Left hindlimb (tissue), 1 donor: ENCODE measurements at regions not wholly inside any gene's neighbourhood (a gene's known extent, or its start where the extent isn't known, plus 50 kb on each side); places are given as distances from the start of the nearest gene placed in this dataset.

Source experiments
- DNase-seq: peaks from one replicate; pipeline ENCODE4 v3.0.0-alpha.2; 2018

DNA sequence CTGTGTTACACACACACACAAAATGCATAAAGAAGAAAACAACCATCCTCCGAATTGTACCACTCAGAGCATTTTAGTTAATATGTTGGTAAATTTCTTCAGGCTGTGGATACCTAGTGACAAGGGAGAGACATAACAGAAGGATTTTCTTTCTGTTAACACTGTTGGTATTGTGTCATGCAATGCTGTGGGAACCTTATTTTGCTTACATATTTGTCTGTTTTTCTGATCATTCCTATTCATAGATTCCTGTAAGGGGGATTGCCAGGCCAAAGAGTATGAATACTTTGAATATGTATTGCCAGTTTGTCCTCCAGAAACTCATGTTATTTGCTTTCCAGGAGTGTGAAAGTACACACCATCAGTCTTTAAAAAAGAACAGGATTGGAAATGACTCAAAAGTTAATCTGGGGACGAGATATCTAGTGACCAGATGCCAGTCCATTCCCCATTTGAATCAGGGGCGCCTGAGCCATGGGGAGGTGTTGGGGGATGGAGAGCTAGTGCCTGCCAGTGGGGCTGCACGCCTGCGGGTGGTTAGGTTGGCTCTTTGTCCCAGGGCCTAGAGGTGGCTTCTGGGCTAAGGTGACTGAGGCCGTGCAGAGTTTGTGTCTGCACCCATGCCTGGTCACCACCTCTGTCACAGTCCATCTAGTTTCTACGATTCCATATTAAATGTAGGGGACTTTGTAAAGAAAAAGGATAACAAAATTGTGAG, 142.0 kb downstream of the PTPN20 start:
- no peak for DNase-seq

DNA sequence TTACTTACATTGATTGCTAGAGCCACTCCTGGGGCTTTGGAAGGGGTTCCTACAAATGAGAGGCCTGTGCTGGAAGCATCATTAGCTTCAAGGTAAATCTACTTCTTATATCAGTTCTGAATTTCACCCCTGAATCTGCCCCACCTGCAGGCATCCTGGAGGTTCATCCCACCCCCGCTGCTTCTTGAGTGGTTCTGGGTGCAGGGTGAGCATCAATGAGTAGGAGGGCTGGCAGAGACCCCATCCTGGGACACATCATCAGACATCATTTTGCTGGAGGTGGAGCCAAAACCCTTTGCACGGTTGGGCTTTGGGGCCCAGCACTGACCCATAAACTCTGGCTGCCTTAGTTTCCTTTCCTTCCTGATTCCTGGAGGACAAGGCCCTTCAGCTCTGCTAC, 143.7 kb downstream of the PTPN20 start:
- DNase-seq: no peak

DNA sequence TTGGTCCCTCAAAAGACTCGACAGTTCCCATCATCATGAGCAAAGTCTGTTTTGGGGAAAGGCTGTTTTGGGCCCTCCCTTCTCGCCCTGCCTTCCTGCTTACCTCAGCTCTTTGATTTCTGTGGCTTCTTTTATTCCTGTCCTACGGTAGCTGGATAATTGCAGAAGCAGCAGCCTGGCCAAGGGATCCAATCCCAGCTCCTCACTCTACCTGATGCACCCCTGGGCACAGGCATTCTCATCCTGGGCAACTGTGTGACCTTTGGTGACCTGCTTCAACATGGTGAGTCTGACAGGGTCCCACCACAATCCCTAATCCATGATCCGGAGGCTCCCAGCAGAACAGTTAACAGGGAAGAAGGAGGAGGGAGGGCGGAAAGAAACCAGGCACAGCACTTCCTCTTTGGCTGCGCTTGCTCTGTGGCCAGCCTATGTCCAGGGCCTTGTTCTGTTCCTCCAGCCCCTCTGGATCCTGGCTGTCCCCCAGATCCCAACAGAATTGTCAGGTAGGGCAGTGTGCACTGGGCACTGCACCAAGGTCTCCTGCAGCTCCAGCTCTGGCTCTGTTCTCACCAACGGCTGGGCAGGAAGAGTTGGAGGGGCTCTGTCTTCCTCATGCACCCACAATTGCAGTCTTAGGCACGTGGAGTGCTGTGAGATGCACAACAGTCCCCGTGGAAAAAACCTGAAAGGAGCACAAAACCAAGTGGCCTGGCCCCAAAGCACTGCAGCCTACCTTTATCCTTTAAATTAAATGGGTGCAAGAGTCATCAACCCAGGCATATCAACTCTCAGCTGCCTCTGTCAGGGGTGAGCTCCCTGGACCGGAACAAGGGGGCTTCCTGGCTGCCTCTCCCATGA, 144.4 kb downstream of the PTPN20 start:
- no peak for DNase-seq

DNA sequence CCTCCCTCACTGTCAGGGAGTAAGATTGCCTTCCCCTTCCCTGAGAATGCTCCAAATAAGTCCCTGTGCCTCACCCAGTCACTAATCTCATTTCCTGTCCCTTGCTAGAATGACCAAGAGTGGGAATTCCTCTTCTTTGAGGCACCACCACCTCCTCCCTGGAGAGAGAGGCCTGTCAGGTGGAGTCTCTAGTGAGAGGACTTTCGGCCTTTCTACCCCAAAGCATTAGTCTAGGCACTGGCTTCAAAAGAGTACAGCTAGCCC, 145.0 kb downstream of the PTPN20 start:
- DNase-seq: no peak

DNA sequence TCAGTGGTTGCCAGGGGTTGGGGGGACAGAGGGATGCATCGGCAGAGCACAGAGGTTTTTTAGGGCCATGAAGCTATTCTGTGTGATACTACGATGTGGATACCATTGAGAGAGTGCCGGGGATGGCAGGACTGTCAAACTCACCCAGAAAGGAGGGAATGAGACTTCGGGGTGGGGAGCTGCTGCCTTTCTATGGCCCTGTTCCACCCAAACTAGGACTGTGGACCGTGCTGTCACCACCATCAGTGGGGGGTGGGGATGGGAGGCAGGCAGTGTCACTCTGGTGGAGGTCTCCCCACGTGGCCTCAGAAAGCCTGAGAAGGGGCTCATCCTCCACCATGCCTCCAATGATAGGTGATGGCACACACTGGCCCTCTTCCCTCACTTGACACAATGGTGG, 146.2 kb downstream of the PTPN20 start:
- no peak for DNase-seq

DNA sequence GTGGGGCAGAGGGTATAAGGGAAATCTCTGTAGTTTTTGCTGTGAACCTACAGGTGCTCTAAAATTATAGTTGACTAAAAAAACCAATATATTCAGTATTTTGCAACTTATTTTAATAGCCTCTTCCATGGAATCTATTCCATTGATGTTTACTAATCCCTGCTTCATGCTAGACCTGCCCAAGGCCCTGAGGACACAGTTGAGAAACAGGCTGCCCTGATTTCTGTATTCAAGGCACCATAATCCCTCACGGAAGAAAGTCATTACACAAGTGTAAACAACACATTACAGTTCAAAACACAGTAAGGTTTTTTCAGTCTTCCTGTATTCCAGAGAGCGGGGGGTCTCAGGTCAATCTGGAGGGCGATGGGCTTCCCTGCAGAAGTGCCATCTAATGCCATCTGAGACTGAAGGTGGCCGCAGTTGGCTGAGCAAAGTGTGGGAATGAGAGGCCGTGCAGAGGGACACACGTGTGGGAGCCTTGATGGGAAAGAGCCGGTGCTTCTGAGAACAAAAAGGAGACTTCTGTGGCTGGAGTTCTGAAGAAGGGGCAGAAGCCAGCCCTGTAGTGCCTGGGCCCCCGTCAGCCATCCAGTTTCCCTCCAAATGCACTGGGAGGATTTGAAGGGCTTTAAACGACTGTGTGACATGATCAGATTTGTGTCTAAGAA, 146.9 kb downstream of the PTPN20 start:
- DNase-seq: no peak

DNA sequence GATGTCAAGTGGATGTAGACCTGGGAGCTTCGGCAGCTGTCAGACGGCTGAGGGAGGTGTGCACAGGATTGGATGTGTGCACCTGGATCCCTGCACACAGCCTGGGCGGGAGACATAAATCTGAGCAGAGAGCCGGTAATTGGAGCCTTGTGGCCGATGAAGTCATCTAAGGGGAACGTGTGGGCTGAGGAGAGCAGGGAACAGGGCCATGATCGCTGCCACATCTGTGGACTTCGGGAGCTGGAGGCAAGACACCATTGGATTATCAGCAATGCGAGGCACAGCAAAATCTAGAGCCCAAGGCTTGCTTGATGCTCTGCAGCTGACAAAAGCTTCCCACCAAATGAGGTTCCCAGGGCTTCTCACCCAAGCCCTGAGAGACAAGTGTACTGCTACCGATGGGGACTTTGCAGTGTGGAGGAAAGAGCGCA, 147.7 kb downstream of the PTPN20 start:
- DNase-seq: no peak

DNA sequence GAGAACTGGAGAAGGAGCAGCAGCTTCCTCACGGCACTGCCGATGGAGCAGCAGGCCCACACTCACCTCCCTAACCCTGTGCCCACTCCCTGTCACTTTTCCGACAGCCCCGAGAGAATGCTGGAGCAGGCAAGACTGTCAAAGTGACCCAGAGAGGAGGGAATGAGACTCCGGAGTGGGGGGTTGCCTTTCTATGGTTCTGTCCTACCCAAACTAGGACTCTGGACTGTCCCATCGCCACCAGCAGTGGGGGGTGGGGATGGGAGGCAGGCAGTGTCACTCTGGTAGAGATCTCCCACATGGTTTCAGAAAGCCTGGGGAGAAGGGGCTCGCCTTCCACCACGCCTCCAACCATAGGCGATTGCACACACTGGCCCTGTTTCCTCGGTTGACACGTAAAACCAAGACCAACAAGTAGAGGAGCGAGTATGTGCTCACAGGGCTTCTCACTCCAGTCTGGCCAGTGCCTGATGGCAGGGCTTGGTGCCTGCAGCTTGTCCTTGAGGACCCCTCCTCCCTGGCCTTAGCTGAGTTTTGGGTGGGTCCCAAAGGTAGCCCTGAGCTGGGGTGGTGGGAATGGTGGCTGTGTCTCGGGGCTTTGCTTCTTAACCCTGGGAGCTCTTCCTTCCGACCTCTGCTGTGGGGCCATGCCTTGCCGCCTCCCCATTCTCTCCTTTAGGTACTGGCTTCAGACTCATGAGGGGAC, 148.5 kb downstream of the PTPN20 start:
- DNase-seq: no peak

DNA sequence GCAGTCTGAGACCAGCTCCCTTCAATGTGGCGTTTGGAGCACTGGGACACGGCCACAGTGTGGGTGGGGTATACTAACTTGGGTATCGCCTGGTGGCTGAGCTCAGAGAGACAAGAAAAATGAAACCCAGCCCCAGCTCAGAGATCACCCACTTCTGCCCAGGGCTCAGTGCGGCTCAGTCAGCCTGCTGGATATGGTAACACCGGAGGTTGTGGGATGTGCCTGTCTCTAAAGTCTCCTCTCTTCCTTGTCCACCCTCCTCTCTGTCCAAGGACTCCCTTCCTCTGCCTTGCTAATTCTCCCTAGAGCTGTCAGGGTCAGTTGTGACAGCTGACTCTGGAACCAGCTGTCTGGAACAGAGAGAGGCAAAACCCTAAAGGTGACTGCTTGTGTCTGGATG, 149.1 kb downstream of the PTPN20 start:
- no peak for DNase-seq

DNA sequence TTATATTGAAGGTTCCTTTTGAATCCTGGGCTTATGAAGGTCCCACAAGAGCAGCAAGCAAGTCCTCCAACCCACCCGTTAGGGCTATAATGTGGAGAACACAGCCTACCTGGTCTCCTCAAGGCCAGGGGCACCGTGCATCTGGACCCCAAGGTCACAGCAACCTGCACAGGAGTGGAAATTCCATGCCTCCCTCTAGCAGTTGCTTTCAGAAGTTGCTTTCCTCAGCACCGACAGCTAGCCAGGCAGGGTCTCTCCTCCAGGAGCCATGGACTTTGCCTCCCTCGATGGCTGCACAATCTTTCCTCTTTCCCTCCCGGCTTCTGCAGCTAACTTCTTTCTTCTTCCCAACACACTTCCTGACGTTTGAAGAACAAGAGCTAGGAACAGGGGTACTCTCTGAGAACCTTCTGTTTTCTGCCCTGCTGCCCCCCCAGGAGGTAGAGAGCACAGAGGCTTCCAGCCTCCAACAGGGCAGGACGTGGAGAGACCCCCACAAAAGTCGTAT, 149.8 kb downstream of the PTPN20 start:
- no peak for DNase-seq

DNA sequence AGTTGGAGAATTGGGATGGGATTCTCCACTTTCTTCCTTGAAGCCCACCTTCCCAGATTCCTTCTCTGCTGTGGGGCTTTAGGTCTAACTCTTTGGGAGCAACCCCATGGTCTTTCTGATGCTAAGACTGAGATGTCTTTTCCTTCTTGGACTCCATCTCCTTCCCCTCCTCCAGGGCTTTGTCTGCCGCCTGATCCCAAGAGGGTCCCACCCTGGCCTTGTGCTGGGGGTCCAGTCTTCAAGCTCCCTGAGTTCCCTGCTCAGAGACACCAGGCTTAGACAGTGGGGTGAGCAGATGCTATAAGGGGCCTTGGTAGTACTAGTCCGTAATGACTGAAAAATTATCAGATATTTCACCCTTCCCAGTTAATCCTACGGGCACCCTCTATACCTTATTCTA, 150.5 kb downstream of the PTPN20 start:
- DNase-seq: no peak

DNA sequence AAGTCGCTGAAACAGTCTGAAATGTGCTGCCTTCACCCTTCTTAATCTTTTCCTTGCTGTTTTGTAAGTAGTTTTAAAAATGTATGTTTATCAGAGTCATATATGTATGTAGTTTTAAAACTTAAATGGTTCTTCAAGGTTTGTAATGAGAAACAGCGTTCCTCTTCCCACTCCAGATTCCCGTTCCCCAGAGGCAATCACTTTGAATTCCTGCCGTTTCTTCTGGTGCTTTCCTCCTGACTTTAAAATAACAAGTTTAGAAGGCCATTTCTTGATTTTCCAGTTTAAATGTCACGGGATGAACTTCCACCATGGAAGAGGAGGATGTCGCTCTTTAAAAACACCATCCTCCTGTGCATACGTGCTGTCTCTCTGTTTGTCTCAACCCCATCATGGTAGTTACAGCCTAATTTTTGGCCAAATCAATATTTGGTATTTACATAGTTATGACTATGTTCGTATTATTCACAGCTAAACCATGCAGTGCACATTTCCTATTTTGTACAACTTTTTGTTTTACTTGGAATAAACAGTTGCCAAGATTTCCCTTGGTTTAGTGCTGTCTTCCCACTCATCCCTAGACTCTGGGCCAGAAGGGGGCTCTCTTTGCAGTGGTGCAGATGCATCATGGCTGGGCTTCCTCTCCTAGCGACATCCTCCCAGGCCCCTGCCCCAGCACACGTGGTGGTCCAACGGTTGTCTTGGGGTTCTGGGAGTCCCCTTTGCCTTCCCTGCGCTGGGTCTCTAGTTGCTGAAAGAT, 151.4 kb downstream of the PTPN20 start:
- DNase-seq: no peak

DNA sequence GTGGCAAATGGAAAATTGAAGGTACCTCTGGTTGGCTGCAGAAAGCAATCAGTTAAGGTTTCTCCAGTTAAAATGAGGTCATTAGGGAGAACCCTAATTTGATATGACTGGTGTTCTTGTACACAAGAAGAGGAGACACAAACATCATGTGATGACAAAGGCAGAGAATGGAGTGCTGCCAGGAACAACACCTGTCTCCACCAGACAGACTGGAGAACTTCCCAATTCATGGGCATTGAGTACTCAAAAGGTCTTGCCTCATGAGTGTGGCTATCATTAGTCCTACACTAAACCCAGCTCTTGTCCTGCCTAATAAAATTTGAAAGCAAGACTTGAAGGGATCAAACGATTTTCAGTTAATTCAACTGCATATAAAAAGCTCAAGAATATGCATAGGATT, 152.6 kb downstream of the PTPN20 start:
- no peak for DNase-seq

DNA sequence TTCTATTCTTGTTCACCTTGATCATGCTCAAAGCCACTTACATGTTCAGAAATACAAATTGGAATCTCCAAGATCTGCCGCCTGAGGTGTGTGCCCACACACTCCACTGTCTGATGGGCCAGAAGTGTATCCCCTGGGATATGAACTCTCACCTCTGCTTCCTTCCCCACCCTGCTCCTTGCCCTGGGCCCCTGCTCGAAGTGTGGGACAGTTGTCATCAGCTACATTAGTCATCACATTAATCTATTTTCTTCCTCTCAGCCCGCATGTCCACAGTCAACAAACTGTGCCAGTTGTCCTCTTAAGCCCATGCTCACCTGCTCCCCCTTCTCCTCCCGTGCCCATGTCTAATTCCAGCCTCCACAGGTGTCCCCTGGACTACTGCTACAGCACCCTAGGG, 154.7 kb downstream of the PTPN20 start:
- no peak for DNase-seq

DNA sequence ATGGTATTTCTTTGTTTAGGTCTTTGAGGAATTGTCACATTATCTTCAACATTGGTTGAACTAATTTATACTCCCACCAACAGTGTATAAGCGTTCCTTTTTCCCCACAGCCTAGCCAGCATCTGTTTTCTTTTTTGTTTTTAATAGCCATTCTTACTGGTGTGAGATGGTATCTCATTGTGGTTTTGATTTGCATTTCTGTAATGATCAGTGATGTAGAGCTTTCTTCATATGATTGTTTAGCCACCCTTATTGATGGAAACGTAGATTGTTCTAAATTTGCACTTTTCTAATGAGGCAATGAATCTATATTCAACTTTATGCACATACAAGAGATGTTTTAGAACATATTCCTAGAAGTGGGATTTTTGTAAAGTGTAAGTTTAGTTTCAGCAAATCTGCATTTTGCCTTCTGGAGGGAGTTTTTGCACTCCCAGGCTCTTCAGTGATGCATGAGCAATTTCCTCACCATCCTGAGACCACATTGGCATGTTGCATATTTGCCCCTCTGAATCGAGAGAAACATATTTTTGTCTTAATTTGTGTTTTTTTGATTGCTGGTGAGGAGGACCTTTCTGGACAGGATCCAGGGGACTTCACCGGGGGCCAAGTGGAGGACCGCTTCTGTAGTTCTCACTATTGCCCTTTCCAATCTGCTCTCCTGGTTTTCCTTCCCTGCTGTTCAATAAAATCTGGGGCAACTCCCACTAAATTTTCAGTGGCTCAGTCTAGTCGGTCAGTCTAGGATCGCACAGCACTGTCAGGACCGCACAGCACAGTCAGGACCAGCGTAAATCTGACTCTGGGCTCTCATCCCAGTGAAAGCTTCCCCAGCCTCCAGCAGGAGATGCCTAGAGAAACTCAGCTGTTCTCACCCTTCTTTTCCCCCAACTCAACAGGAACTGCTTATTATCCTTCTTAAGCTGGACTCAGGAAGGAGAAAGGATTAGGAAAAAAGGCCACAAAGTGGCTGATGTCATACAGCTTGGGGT, 157.0 kb downstream of the PTPN20 start:
- DNase-seq: no peak

DNA sequence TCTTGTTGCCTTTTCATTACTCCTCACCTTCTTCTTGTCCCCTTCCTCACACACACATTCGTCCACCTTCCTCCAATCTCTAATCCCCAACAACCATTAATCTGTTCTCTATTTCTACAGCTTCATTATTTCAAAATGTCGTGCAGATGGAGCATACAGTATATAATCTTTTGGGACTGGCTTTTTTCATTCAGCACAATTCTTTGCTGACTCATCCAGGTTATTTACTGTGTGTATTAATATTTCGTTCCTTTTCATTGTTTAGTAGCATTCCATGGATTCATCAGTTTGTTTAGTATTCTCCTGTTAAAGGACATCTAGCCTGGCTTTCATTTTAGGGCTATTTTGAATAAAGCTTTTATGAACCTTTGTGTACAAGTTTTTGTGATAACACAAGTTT, 159.3 kb downstream of the PTPN20 start:
- no peak for DNase-seq

DNA sequence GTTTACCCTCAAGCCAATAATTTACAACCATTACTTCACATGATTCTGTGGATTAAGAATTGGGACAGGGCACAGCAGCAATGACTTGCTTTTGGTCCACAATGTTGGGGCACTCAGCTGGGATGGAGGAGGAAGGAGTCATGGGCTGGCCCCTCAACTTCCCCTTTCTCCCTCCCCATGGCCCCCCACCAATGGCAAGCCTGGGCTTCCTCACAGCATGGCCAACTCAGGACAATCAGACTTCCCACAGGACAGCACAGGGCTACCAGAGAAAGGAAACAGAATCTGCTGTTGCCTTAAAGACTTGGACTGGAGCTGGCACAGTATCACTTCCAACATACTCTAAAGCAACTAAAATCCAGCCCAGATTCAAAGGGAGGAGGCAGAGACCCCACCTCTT, 160.7 kb downstream of the PTPN20 start:
- DNase-seq: no peak

DNA sequence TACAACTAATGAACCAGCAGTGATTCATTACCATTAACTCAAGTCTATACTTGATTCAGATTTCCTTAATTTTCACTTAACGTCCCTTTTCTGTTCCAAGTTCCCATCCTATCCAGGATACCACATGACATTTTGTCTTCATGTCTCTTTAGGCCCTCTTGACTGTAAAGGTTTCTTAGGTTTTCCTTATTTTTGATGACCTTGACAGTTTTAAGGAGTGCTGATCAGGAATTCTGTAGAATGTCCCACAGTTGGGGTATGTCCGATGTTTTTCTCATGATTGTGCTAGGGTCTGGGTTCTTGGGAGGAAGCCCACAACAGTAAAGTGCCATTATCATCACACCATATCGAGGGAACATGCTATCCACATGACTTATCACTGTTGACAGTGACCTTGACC, 162.7 kb downstream of the PTPN20 start:
- DNase-seq: no peak

DNA sequence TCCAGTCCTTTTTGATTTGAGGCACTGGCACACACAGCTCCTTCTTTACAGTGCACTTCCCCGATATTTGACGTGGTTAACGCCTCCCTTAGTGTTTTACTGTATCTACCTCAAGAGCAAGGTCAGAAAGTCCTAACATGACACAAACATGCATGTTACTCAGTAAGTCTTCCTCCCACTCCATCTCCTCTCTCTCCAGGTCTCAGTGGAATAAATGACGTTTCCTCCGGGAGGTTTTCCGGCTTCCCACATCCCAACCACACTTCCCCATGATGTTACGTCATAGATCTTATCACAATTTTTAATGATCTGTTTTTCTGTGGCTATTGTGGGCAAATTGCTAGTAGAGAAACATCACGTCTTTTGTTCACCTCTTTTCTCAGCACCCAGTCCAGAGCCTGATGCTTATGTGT, 165.7 kb downstream of the PTPN20 start:
- DNase-seq: no peak

DNA sequence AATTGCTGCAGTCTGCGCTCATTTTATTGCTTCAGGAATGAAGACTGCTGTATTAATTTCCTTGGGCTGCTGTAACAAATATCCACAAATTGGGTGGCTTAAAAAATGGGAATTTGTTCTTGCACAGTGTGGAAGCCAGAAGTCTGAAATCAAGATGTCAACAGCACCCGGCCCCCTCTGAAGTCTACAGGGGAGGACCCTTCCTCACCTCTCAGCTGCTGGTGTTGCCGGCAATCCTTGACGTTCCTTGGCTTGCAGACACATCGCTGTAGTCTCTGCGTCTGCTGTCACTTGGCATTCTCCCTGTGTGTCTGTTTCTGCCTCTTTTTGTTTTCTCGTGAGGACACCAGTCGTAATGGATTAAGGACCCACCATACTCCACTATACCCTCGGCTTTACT, 166.2 kb downstream of the PTPN20 start:
- no peak for DNase-seq

DNA sequence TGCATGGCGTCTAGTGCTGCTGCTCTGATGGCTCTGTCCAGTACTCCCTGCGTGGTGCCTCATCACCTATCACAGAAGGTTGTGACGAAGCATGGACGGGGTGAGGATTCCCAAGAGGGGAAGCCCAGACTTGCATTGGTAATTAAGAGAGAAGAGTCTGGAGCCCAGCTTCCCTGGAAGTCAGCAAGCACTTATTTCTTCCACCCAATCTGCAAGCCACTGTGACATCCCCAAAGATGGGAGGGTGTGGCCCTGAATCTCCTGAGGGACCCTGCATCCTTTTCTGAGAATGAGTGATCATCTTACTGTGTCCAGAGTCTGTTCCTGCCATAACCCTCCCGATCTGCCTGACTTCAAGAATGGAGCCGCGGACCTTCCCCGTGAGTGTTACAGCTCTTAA, 166.7 kb downstream of the PTPN20 start:
- no peak for DNase-seq
